ENCODE measurements at regions not wholly inside any gene's neighbourhood (a gene's known extent, or its start where the extent isn't known, plus 50 kb on each side); places are given as distances from the start of the nearest gene placed in this dataset.

DNA sequence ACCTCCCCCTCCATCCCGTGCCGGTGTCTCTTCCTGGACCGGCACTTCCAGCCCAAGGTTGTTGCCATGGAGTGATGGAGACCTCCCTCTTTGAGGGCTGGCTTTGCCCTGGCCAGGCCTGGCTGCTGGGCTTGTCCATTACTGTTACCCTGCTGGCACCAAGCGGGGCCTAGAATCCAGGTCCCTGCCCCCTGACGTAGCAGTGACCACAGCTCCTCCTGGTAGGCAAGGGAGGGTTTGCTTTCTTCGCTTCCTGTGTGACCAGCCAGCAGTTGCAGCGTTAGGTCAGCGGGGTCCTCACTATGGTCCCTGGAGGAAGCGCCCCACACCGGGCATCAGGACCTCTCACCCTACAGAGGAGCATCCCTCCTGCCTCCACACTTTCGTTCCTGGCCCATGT is 146.7 kb upstream of the COL5A1 start:
- TF ChIP-seq POLR2A (IDR thresholded peaks at IDR 0.05; ENCODE audit: low read depth, low read length) (no peak), MAZ (IDR thresholded peaks at IDR 0.05; ENCODE audit: borderline replicate concordance, low read depth, low read length) (no peak), CEBPB (IDR thresholded peaks at IDR 0.05; ENCODE audit: low read depth, low read length) (no peak), NFE2L2 (IDR thresholded peaks at IDR 0.05; ENCODE audit: low read depth, low read length) (no peak), SMC3 (IDR thresholded peaks at IDR 0.05; ENCODE audit: low read depth, low read length) (no peak), CHD1 (IDR thresholded peaks at IDR 0.05; ENCODE audit: low read depth, low read length) (no peak)
- TF ChIP-seq, protein P1, sequence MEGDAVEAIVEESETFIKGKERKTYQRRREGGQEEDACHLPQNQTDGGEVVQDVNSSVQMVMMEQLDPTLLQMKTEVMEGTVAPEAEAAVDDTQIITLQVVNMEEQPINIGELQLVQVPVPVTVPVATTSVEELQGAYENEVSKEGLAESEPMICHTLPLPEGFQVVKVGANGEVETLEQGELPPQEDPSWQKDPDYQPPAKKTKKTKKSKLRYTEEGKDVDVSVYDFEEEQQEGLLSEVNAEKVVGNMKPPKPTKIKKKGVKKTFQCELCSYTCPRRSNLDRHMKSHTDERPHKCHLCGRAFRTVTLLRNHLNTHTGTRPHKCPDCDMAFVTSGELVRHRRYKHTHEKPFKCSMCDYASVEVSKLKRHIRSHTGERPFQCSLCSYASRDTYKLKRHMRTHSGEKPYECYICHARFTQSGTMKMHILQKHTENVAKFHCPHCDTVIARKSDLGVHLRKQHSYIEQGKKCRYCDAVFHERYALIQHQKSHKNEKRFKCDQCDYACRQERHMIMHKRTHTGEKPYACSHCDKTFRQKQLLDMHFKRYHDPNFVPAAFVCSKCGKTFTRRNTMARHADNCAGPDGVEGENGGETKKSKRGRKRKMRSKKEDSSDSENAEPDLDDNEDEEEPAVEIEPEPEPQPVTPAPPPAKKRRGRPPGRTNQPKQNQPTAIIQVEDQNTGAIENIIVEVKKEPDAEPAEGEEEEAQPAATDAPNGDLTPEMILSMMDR (conservative IDR thresholded peaks at IDR 0.05; ENCODE audit: low read depth, low read length), result no peak
- TF ChIP-seq, protein P2, sequence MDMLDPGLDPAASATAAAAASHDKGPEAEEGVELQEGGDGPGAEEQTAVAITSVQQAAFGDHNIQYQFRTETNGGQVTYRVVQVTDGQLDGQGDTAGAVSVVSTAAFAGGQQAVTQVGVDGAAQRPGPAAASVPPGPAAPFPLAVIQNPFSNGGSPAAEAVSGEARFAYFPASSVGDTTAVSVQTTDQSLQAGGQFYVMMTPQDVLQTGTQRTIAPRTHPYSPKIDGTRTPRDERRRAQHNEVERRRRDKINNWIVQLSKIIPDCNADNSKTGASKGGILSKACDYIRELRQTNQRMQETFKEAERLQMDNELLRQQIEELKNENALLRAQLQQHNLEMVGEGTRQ (IDR thresholded peaks at IDR 0.05; ENCODE audit: low read depth, low read length), result no peak

All from IMR-90 (cell line).